Vagina (tissue), 2 donors: ENCODE measurements at regions not wholly inside any gene's neighbourhood (a gene's known extent, or its start where the extent isn't known, plus 50 kb on each side); places are given as distances from the start of the nearest gene placed in this dataset.

ENCODE experiments used
- DNase-seq, 2 donors: peaks; one replicate each; pipeline ENCODE4 v3.0.0-alpha.2; 2017; ENCODE audit errors: extremely low spot score in 2 of 2
- H3K27ac ChIP-seq: fragments of 200-600 bp; sonication (generic); one replicate; pipeline ENCODE4 v1.5.1; 2019
- H3K27me3 ChIP-seq: fragments of 200-600 bp; sonication (generic); one replicate; pipeline ENCODE4 v1.5.1; 2019
- H3K36me3 ChIP-seq, 2 donors: fragments of 200-600 bp; sonication (generic); one replicate each; pipeline ENCODE4 v1.5.1; 2017 to 2019
- H3K4me1 ChIP-seq: fragments of 200-600 bp; sonication (generic); one replicate; pipeline ENCODE4 v1.5.1; 2019
- H3K4me3 ChIP-seq, 2 donors: fragments of 200-600 bp; sonication (generic); 1 replicate in 1 of 2; 2 replicates in 1 of 2; pipeline ENCODE4 v1.5.1; 2016 to 2019
- H3K9me3 ChIP-seq: fragments of 200-600 bp; sonication (generic); one replicate; pipeline ENCODE4 v1.5.1; 2019
- CTCF ChIP-seq, 3 experiments: fragments of 450-650 bp in 2 of 3; fragments of 200-600 bp in 1 of 3; sonication (generic) in 1 of 3; IDR thresholded peaks; one replicate each; pipeline ENCODE4 v1.5.1; 2017 to 2019; ENCODE audit warnings: antibody characterized with exemption in 3 of 3, mild to moderate bottlenecking in 2 of 3, moderate library complexity in 2 of 3
- POLR2A ChIP-seq, 2 donors: fragments of 450-650 bp; IDR thresholded peaks; one replicate each; pipeline ENCODE4 v1.6.1; 2017; ENCODE audit warnings: antibody characterized with exemption in 2 of 2, mild to moderate bottlenecking in 2 of 2, moderate library complexity in 2 of 2
- POLR2AphosphoS5 ChIP-seq, 2 donors: sonication (generic); formaldehyde crosslinking; IDR thresholded peaks; one replicate each; pipeline ENCODE4 v1.9.0; 2017; ENCODE audit warnings: antibody characterized with exemption in 2 of 2, mild to moderate bottlenecking in 2 of 2, low read depth in 1 of 2; ENCODE audit not compliant: insufficient read depth in 1 of 2
- intact Hi-C: fragments of 100-400 bp; cut with DNase I; formaldehyde crosslinking; loops from one replicate; pipeline ENCODE4 v1.15.1; 2023

GRCh38 chr13:73174521-73175010 is 115.8 kb downstream of the KLF5 start:
- no peak for DNase-seq
- Histone ChIP-seq H3K36me3 (no peaks in the 10 kb centered on the region), H3K4me3 (no peak overlapping the region), H3K27ac (no peak overlapping the region), H3K4me1 (peaks cover 24% of the 10 kb centered on the region), H3K9me3 (no peaks in the 10 kb centered on the region), H3K27me3 (no peaks in the 10 kb centered on the region)
- TF ChIP-seq POLR2AphosphoS5 (IDR thresholded peaks at IDR 0.05; ENCODE audit: insufficient read depth in 1 of 2, low read depth in 1 of 2) = no peak
- no peak for TF ChIP-seq CTCF (IDR thresholded peaks at IDR 0.05)
- TF ChIP-seq POLR2A (IDR thresholded peaks at IDR 0.05) = no peak
- intact Hi-C loops = no loop called here

GRCh38 chr13:73173279-73173811 is 114.5 kb downstream of the KLF5 start:
- Histone ChIP-seq H3K27me3 (no peaks in the 10 kb centered on the region), H3K9me3 (no peaks in the 10 kb centered on the region), H3K27ac (no peak overlapping the region), H3K36me3 (no peaks in the 10 kb centered on the region), H3K4me1 (peaks cover 24% of the 10 kb centered on the region), H3K4me3 (no peak overlapping the region)
- intact Hi-C loops = no loop called here
- no peak for TF ChIP-seq POLR2AphosphoS5 (IDR thresholded peaks at IDR 0.05; ENCODE audit: insufficient read depth in 1 of 2, low read depth in 1 of 2)
- TF ChIP-seq CTCF (IDR thresholded peaks at IDR 0.05) = no peak
- no peak for TF ChIP-seq POLR2A (IDR thresholded peaks at IDR 0.05)
- DNase-seq = no peak

GRCh38 chr13:73171926-73172325 is 113.1 kb downstream of the KLF5 start:
- Histone ChIP-seq H3K27me3 (no peaks in the 10 kb centered on the region), H3K4me1 (peaks cover 24% of the 10 kb centered on the region), H3K9me3 (no peaks in the 10 kb centered on the region), H3K36me3 (no peaks in the 10 kb centered on the region), H3K27ac (no peak overlapping the region), H3K4me3 (no peak overlapping the region)
- TF ChIP-seq POLR2AphosphoS5 (IDR thresholded peaks at IDR 0.05; ENCODE audit: insufficient read depth in 1 of 2, low read depth in 1 of 2) (no peak), POLR2A (IDR thresholded peaks at IDR 0.05) (no peak), CTCF (IDR thresholded peaks at IDR 0.05) (no peak)
- intact Hi-C loops = no loop called here
- DNase-seq = no peak

- TF ChIP-seq POLR2A (IDR thresholded peaks at IDR 0.05) (no peak), POLR2AphosphoS5 (IDR thresholded peaks at IDR 0.05; ENCODE audit: insufficient read depth in 1 of 2, low read depth in 1 of 2) (peak in 1 of 2 donors; percentile 68)
- Histone ChIP-seq H3K4me3 (no peak overlapping the region), H3K27me3 (no peaks in the 10 kb centered on the region), H3K27ac (no peak overlapping the region), H3K9me3 (no peaks in the 10 kb centered on the region), H3K36me3 (no peaks in the 10 kb centered on the region), H3K4me1 (peaks cover 24% of the 10 kb centered on the region)
- no peak for DNase-seq
- intact Hi-C loops = no loop called here
Observed at GRCh38 chr13:73171271-73171682, 112.5 kb downstream of the KLF5 start.

- intact Hi-C loops = no loop called here
- TF ChIP-seq POLR2A (IDR thresholded peaks at IDR 0.05) (no peak), CTCF (IDR thresholded peaks at IDR 0.05) (no peak), POLR2AphosphoS5 (IDR thresholded peaks at IDR 0.05; ENCODE audit: insufficient read depth in 1 of 2, low read depth in 1 of 2) (no peak)
- Histone ChIP-seq H3K27me3 (no peaks in the 10 kb centered on the region), H3K4me3 (no peak overlapping the region), H3K4me1 (peaks cover 24% of the 10 kb centered on the region), H3K9me3 (no peaks in the 10 kb centered on the region), H3K36me3 (no peaks in the 10 kb centered on the region), H3K27ac (no peak overlapping the region)
- no peak for DNase-seq
Observed at GRCh38 chr13:73169971-73170370, 111.2 kb downstream of the KLF5 start.
